ENCODE measurements at regions not wholly inside any gene's neighbourhood (a gene's known extent, or its start where the extent isn't known, plus 50 kb on each side); places are given as distances from the start of the nearest gene placed in this dataset.

DNA sequence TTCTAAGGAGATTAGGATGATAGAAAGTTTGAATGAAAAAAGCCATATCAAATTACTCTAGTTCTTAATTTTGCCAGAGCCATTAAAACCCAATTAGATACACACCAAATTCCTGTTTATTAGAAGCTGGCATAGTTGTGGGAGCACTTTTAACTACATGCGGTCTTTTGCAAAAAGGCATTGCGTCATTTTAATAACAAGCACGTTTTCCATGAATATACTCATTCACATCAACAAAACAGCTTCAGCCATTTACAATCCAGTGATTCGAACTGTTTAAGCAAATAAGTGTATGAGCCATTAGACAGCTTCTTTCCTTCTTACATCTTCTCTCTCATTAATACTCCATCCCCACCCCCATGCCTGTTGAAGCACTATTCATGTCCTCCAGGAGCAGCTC lies 109.5 kb upstream of the EOLA2 start:
- 77 to 87% methylated on average over 4 of the region's 4 CpGs for WGBS, 2 donors
- no peaks in the 10 kb centered on the region for H3K9me3 ChIP-seq (ENCODE audit: control insufficient read depth in 2 of 2, insufficient read depth in 1 of 2, low read depth in 1 of 2, low read length in 1 of 2)
- H3K36me3 ChIP-seq (ENCODE audit: control insufficient read depth in 2 of 2, insufficient read depth in 2 of 2, low read length in 1 of 2) = no peaks in the 10 kb centered on the region
- no peaks in the 10 kb centered on the region for H3K4me1 ChIP-seq (ENCODE audit: control insufficient read depth in 2 of 2, insufficient read depth in 2 of 2, low read length in 1 of 2)
- H3K27ac ChIP-seq (ENCODE audit: low read depth in 2 of 2, low read length in 1 of 2) = no peak overlapping the region
- H3K27me3 ChIP-seq (ENCODE audit: control insufficient read depth in 1 of 2, insufficient read depth in 2 of 2, low read length in 2 of 2) = peaks cover 0 to 2% of the 10 kb centered on the region in 2 donors
- no peak overlapping the region for H3K4me3 ChIP-seq (ENCODE audit: low read depth in 1 of 2, low read length in 2 of 2)

DNA sequence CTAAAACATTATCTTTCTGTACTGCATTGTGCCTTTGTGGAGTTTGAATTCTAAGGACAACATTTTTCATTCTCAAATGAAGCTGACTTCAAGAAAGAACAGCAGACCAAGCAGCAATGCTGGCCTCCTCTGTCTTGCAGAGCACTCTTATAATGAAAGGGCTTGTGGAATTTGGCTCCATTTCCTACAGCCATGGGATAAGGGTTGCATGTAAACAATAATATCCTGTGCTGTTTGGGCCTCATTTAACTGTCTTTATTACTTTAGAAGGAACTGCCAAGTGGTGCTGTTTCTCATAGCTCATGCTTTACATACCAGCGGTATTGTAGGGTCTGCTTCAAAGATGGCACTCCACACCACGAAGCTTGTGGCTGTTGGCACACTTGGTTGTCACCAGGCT lies 111.4 kb upstream of the EOLA2 start:
- H3K9me3 ChIP-seq (ENCODE audit: control insufficient read depth in 2 of 2, insufficient read depth in 1 of 2, low read depth in 1 of 2, low read length in 1 of 2) = no peaks in the 10 kb centered on the region
- no peaks in the 10 kb centered on the region for H3K36me3 ChIP-seq (ENCODE audit: control insufficient read depth in 2 of 2, insufficient read depth in 2 of 2, low read length in 1 of 2)
- H3K27me3 ChIP-seq (ENCODE audit: control insufficient read depth in 1 of 2, insufficient read depth in 2 of 2, low read length in 2 of 2) = peaks cover 0 to 2% of the 10 kb centered on the region in 2 donors
- H3K4me1 ChIP-seq (ENCODE audit: control insufficient read depth in 2 of 2, insufficient read depth in 2 of 2, low read length in 1 of 2) = no peaks in the 10 kb centered on the region
- H3K27ac ChIP-seq (ENCODE audit: low read depth in 2 of 2, low read length in 1 of 2) = no peak overlapping the region
- 51 to 64% methylated on average over 2 of the region's 2 CpGs for WGBS, 2 donors
- H3K4me3 ChIP-seq (ENCODE audit: low read depth in 1 of 2, low read length in 2 of 2) = no peak overlapping the region

DNA sequence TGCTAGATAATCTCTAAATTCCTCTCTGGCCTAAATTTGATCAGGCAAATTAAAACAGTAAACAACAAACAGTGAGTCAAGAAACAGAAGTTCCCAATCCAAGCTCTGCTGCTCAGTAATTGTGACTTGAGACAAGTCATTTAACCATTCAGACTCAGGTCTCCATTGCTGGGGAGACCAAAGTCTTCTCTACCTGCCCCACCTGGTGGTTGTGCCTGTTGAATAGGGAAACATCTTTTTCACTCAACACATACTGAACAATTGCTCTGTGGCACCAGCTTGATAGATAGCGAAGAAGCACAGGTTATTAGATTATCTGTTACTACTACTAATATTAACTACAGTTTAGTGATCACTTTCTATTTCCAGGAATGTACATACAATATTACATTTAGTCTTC lies 112.1 kb upstream of the EOLA2 start:
- no peak overlapping the region for H3K27ac ChIP-seq (ENCODE audit: low read depth in 2 of 2, low read length in 1 of 2)
- H3K4me3 ChIP-seq (ENCODE audit: low read depth in 1 of 2, low read length in 2 of 2) = no peak overlapping the region
- no peaks in the 10 kb centered on the region for H3K4me1 ChIP-seq (ENCODE audit: control insufficient read depth in 2 of 2, insufficient read depth in 2 of 2, low read length in 1 of 2)
- H3K9me3 ChIP-seq (ENCODE audit: control insufficient read depth in 2 of 2, insufficient read depth in 1 of 2, low read depth in 1 of 2, low read length in 1 of 2) = no peaks in the 10 kb centered on the region
- H3K36me3 ChIP-seq (ENCODE audit: control insufficient read depth in 2 of 2, insufficient read depth in 2 of 2, low read length in 1 of 2) = no peaks in the 10 kb centered on the region
- peaks cover 0 to 2% of the 10 kb centered on the region in 2 donors for H3K27me3 ChIP-seq (ENCODE audit: control insufficient read depth in 1 of 2, insufficient read depth in 2 of 2, low read length in 2 of 2)
- 93 to 100% methylated on average over 1 of the region's 1 CpG for WGBS, 2 donors

DNA sequence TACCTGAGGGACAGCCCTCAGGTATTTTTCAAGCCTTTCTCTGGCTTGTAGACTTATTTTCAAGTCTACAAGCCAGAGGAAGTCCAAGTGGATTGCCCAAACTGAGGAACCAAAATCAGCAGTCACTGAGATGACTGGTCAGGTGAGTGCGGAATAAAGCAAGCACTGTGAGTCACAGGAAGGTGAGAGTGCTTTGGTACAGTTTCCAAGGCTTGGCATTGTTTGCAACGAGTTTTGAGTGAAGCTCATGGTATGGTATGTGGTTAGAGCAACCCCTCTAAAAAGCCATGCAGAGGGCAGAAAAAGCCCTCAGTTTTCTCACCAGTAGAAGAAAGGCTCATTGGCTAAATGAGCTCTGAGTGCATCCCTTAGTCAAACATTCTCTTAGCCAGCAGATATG lies 112.8 kb upstream of the EOLA2 start:
- Histone ChIP-seq H3K36me3 (ENCODE audit: control insufficient read depth in 2 of 2, insufficient read depth in 2 of 2, low read length in 1 of 2) (no peaks in the 10 kb centered on the region), H3K27ac (ENCODE audit: low read depth in 2 of 2, low read length in 1 of 2) (no peak overlapping the region), H3K9me3 (ENCODE audit: control insufficient read depth in 2 of 2, insufficient read depth in 1 of 2, low read depth in 1 of 2, low read length in 1 of 2) (no peaks in the 10 kb centered on the region), H3K4me1 (ENCODE audit: control insufficient read depth in 2 of 2, insufficient read depth in 2 of 2, low read length in 1 of 2) (no peaks in the 10 kb centered on the region), H3K27me3 (ENCODE audit: control insufficient read depth in 1 of 2, insufficient read depth in 2 of 2, low read length in 2 of 2) (peaks cover 0 to 2% of the 10 kb centered on the region in 2 donors), H3K4me3 (ENCODE audit: low read depth in 1 of 2, low read length in 2 of 2) (no peak overlapping the region)
- 11 to 18% methylated on average over 2 of the region's 2 CpGs for WGBS, 2 donors

DNA sequence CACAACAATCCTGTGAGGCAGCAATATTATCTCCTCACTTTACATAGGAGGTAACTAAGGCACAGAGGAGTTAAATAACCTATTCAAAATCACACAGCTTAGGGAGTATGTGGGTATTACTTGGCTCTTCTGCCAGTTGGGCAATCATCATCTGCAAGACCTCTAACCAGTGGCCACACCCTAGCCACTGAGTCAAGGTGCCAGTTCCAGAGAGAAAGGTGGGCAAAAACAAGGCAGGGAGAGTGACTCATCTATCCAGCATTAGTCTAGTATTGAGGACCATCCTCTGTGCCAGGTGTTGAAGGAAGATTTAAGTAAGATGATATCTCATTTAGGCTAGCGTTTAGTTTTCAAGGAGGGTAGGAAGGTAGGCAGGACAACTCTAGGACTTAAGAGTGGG lies 113.9 kb upstream of the EOLA2 start:
- WGBS, 2 donors = 80 to 95% methylated on average over 1 of the region's 1 CpG
- H3K4me3 ChIP-seq (ENCODE audit: low read depth in 1 of 2, low read length in 2 of 2) = no peak overlapping the region
- no peaks in the 10 kb centered on the region for H3K36me3 ChIP-seq (ENCODE audit: control insufficient read depth in 2 of 2, insufficient read depth in 2 of 2, low read length in 1 of 2)
- H3K4me1 ChIP-seq (ENCODE audit: control insufficient read depth in 2 of 2, insufficient read depth in 2 of 2, low read length in 1 of 2) = no peaks in the 10 kb centered on the region
- no peaks in the 10 kb centered on the region for H3K9me3 ChIP-seq (ENCODE audit: control insufficient read depth in 2 of 2, insufficient read depth in 1 of 2, low read depth in 1 of 2, low read length in 1 of 2)
- H3K27ac ChIP-seq (ENCODE audit: low read depth in 2 of 2, low read length in 1 of 2) = no peak overlapping the region
- H3K27me3 ChIP-seq (ENCODE audit: control insufficient read depth in 1 of 2, insufficient read depth in 2 of 2, low read length in 2 of 2) = no peaks in the 10 kb centered on the region

DNA sequence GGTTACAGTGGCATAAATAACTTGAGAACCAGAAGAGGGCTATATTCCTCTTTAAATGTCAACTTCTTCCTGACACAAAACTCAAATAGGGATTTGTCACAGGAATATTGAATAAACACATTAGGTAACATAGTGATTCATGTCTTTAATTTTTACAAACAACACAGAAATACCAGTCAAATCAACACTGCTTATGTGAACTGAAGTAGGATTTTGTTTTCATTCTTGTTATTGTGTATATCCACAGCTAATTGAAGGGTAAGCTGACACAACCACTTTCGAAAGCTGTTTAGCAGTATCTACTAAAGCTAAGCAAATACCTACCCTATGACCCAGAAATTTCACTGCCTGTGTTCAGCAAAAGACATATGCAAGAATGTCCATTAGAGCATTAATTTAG lies 120.4 kb upstream of the EOLA2 start:
- Histone ChIP-seq H3K4me3 (ENCODE audit: low read depth in 1 of 2, low read length in 2 of 2) (no peak overlapping the region), H3K9me3 (ENCODE audit: control insufficient read depth in 2 of 2, insufficient read depth in 1 of 2, low read depth in 1 of 2, low read length in 1 of 2) (no peaks in the 10 kb centered on the region), H3K27ac (ENCODE audit: low read depth in 2 of 2, low read length in 1 of 2) (no peak overlapping the region), H3K36me3 (ENCODE audit: control insufficient read depth in 2 of 2, insufficient read depth in 2 of 2, low read length in 1 of 2) (no peaks in the 10 kb centered on the region), H3K4me1 (ENCODE audit: control insufficient read depth in 2 of 2, insufficient read depth in 2 of 2, low read length in 1 of 2) (no peaks in the 10 kb centered on the region), H3K27me3 (ENCODE audit: control insufficient read depth in 1 of 2, insufficient read depth in 2 of 2, low read length in 2 of 2) (no peaks in the 10 kb centered on the region)
- WGBS, 2 donors = 88% methylated on average over 1 of the region's 1 CpG

DNA sequence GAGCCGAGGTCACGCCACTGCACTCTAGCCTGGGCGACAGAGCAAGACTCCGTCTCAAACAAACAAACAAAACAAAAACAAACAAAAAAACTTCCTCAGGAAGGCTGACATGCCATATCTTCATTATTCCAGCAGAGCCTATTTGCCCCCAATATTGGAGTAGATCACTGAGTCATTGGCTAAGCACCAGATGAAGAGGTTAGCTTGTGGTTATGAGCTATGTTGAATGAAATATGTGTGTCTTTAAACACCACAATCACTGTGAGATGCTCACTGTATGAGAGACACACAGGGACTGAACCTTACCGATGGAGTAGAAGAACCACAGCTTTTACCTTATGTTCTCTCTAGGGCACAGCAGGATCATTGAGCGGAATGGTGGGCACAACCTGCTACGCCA lies 122.1 kb upstream of the EOLA2 start:
- no peaks in the 10 kb centered on the region for H3K36me3 ChIP-seq (ENCODE audit: control insufficient read depth in 2 of 2, insufficient read depth in 2 of 2, low read length in 1 of 2)
- no peaks in the 10 kb centered on the region for H3K4me1 ChIP-seq (ENCODE audit: control insufficient read depth in 2 of 2, insufficient read depth in 2 of 2, low read length in 1 of 2)
- no peak overlapping the region for H3K4me3 ChIP-seq (ENCODE audit: low read depth in 1 of 2, low read length in 2 of 2)
- H3K27me3 ChIP-seq (ENCODE audit: control insufficient read depth in 1 of 2, insufficient read depth in 2 of 2, low read length in 2 of 2) = peaks cover 0 to 2% of the 10 kb centered on the region in 2 donors
- no peak overlapping the region for H3K27ac ChIP-seq (ENCODE audit: low read depth in 2 of 2, low read length in 1 of 2)
- 93 to 96% methylated on average over 7 of the region's 7 CpGs for WGBS, 2 donors
- no peaks in the 10 kb centered on the region for H3K9me3 ChIP-seq (ENCODE audit: control insufficient read depth in 2 of 2, insufficient read depth in 1 of 2, low read depth in 1 of 2, low read length in 1 of 2)

DNA sequence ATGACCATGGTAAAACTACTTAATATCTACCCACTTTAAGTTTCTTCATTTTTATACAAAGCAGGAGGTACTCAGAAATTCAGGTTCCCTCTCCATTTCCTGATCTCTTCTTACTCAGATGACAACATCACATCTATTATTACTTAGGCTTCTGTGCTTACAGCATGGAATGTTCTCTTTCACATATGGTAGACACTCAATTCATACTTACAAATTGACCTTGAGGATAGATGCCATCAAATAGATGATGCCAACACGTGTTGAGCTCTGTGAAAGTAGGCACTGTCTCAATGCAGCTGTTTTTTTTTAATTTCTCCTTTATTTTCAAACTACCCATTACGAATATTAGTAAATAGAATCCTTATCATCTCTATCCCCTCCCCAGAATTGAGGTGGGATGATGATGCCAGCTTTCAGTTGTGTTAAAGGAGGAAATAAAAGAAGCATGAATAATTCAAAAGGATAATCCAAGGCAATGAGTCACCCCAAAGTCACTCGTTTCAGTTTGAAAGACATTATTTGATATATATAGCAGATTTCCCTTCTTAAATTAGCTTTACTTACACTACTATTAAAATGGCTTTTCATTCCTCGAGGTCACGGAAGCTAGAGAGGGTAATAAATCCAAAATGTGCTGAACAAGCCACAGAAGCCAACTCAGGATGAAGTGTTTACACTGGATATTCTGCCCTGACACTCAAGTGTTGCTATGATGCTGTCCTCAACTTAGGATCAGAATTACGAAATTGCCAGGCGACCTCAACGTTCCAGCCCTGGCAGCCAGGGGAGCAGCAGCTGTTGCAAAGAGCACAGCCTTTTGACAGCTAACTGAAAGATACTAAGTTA lies 124.2 kb upstream of the EOLA2 start:
- 31 to 43% methylated on average over 8 of the region's 8 CpGs for WGBS, 2 donors

DNA sequence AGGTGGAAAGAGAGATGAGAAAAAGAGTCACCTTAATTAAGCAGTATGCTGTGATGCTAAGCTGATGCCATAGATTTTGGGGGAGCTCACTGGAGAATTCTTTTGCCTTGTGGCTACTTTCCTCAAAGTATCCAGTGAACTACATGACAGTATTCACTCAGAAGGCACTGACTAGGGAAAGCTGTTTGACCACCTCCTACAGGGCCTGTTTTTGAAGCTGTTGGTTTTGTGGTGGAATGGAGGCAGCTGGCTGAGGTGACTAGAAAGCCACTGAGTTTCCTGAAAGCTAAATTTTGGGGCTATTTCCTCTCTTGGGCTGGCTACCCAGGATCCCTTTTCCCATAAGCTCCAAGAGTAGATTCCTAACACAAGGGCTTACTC lies 124.8 kb upstream of the EOLA2 start:
- Histone ChIP-seq H3K4me1 (ENCODE audit: control insufficient read depth in 2 of 2, insufficient read depth in 2 of 2, low read length in 1 of 2) (no peaks in the 10 kb centered on the region), H3K27ac (ENCODE audit: low read depth in 2 of 2, low read length in 1 of 2) (no peak overlapping the region), H3K4me3 (ENCODE audit: low read depth in 1 of 2, low read length in 2 of 2) (no peak overlapping the region), H3K36me3 (ENCODE audit: control insufficient read depth in 2 of 2, insufficient read depth in 2 of 2, low read length in 1 of 2) (no peaks in the 10 kb centered on the region), H3K27me3 (ENCODE audit: control insufficient read depth in 1 of 2, insufficient read depth in 2 of 2, low read length in 2 of 2) (peaks cover 0 to 2% of the 10 kb centered on the region in 2 donors), H3K9me3 (ENCODE audit: control insufficient read depth in 2 of 2, insufficient read depth in 1 of 2, low read depth in 1 of 2, low read length in 1 of 2) (no peaks in the 10 kb centered on the region)

More for the DNA sequence above, 124.2 kb upstream of the EOLA2 start:
- Histone ChIP-seq H3K9me3 (ENCODE audit: control insufficient read depth in 2 of 2, insufficient read depth in 1 of 2, low read depth in 1 of 2, low read length in 1 of 2) (no peaks in the 10 kb centered on the region), H3K36me3 (ENCODE audit: control insufficient read depth in 2 of 2, insufficient read depth in 2 of 2, low read length in 1 of 2) (no peaks in the 10 kb centered on the region), H3K27ac (ENCODE audit: low read depth in 2 of 2, low read length in 1 of 2) (no peak overlapping the region), H3K4me3 (ENCODE audit: low read depth in 1 of 2, low read length in 2 of 2) (no peak overlapping the region), H3K27me3 (ENCODE audit: control insufficient read depth in 1 of 2, insufficient read depth in 2 of 2, low read length in 2 of 2) (peaks cover 0 to 2% of the 10 kb centered on the region in 2 donors), H3K4me1 (ENCODE audit: control insufficient read depth in 2 of 2, insufficient read depth in 2 of 2, low read length in 1 of 2) (no peaks in the 10 kb centered on the region)

DNA sequence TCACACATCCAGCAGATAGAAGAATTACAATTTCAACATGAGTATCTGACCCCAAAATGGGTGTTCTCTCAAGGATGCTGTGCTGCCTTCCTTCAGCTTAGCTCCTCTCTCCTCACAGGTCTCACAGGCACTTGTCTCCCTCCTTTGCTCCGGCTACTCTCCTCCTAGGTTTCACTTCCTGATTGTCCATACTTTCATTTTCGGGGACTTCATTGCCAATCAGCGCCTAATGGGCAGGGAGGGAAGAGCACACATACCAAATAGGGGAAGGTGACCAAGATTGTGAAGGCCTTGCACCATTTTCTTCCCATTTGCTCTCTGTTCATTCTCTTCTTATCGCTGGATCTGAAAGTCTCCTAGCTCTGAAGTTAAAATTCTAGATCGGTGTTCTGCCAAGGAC lies 125.4 kb upstream of the EOLA2 start:
- Histone ChIP-seq H3K36me3 (ENCODE audit: control insufficient read depth in 2 of 2, insufficient read depth in 2 of 2, low read length in 1 of 2) (no peaks in the 10 kb centered on the region), H3K9me3 (ENCODE audit: control insufficient read depth in 2 of 2, insufficient read depth in 1 of 2, low read depth in 1 of 2, low read length in 1 of 2) (no peaks in the 10 kb centered on the region), H3K4me1 (ENCODE audit: control insufficient read depth in 2 of 2, insufficient read depth in 2 of 2, low read length in 1 of 2) (no peaks in the 10 kb centered on the region), H3K27ac (ENCODE audit: low read depth in 2 of 2, low read length in 1 of 2) (no peak overlapping the region), H3K27me3 (ENCODE audit: control insufficient read depth in 1 of 2, insufficient read depth in 2 of 2, low read length in 2 of 2) (peaks cover 0 to 2% of the 10 kb centered on the region in 2 donors), H3K4me3 (ENCODE audit: low read depth in 1 of 2, low read length in 2 of 2) (no peak overlapping the region)
- WGBS, 2 donors = 81 to 91% methylated on average over 5 of the region's 5 CpGs
